Caco-2 (cell line): ENCODE measurements at regions not wholly inside any gene's neighbourhood (a gene's known extent, or its start where the extent isn't known, plus 50 kb on each side); places are given as distances from the start of the nearest gene placed in this dataset.

Source experiments
- BruUV-seq: library from RNA; stranded (reverse); fragments of 400-500 nt; replicated peaks from 2 replicates; lab custom pipeline; 2021; lab: Mats Ljungman, UMichigan
- CTCF ChIA-PET: fragments of 300-600 bp; sonication (Branson Sonifier 250); formaldehyde crosslinking; loops from one replicate; lab custom pipeline; 2022; ENCODE audit warnings: antibody characterized with exemption; lab: Charles Lee
- POLR2A ChIA-PET: fragments of 300-600 bp; sonication (Branson Sonifier 250); formaldehyde crosslinking; loops from one replicate; lab custom pipeline; 2022; ENCODE audit warnings: antibody characterized with exemption; lab: Charles Lee
- DNase-seq, 2 experiments: peaks; one replicate each; pipeline versions ENCODE4 v3.0.0 to v3.0.0-alpha.2; 2020 to 2022
- H3K27me3 ChIP-seq: replicated peaks from 2 replicates; pipeline ENCODE4 v1.6.0; 2011; ENCODE audit warnings: low read length; ENCODE audit not compliant: control insufficient read depth, insufficient read depth
- H3K36me3 ChIP-seq: 2 replicates; pipeline ENCODE4 v1.5.1; 2011; ENCODE audit warnings: low read length; ENCODE audit not compliant: control insufficient read depth, insufficient read depth
- H3K4me1 ChIP-seq: fragments of 250-450 bp; sonication (Bioruptor Pico); 2 replicates; pipeline ENCODE4 v1.5.1; 2020; ENCODE audit warnings: mild to moderate bottlenecking
- H3K4me3 ChIP-seq: 2 replicates; pipeline ENCODE4 v1.5.1; 2011; ENCODE audit warnings: low read depth, mild to moderate bottlenecking, control low read depth, low read length
- H3K9me3 ChIP-seq: fragments of 250-450 bp; sonication (Bioruptor Pico); 2 replicates; pipeline ENCODE4 v1.5.1; 2020; ENCODE audit warnings: mild to moderate bottlenecking, moderate library complexity
- H3K27ac Mint-ChIP-seq: one replicate; pipeline ENCODE4 v1.8.0; 2022; ENCODE audit warnings: mixed read lengths; ENCODE audit not compliant: unreplicated experiment
- H3K27me3 Mint-ChIP-seq: one replicate; pipeline ENCODE4 v1.8.0; 2022; ENCODE audit warnings: mixed read lengths; ENCODE audit not compliant: insufficient read depth, unreplicated experiment
- H3K36me3 Mint-ChIP-seq: one replicate; pipeline ENCODE4 v1.8.0; 2022; ENCODE audit warnings: mild to moderate bottlenecking, mixed read lengths; ENCODE audit not compliant: insufficient read depth, unreplicated experiment
- H3K4me1 Mint-ChIP-seq: one replicate; pipeline ENCODE4 v1.8.0; 2022; ENCODE audit warnings: low read depth, mixed read lengths; ENCODE audit not compliant: unreplicated experiment
- H3K4me3 Mint-ChIP-seq: one replicate; pipeline ENCODE4 v1.8.0; 2022; ENCODE audit warnings: mild to moderate bottlenecking, moderate library complexity, mixed read lengths; ENCODE audit not compliant: unreplicated experiment
- H3K9me3 Mint-ChIP-seq: one replicate; pipeline ENCODE4 v1.8.0; 2022; ENCODE audit warnings: mixed read lengths; ENCODE audit not compliant: unreplicated experiment
- intact Hi-C: fragments of 100-400 bp; cut with micrococcal nuclease; formaldehyde crosslinking; loops from one replicate; pipeline ENCODE4 v1.10.0; 2022; ENCODE audit not compliant: unreplicated experiment
- TF ChIP-seq, protein P1 (sequence below), 2 experiments: fragments of 200-600 bp in 1 of 2; IDR thresholded peaks; 1 replicate in 1 of 2; 2 replicates in 1 of 2; pipeline versions ENCODE4 v1.5.1 to v1.8.0; 2011 to 2022; ENCODE audit warnings: antibody characterized with exemption in 1 of 2, control low read depth in 1 of 2, inconsistent platforms in 1 of 2, low read depth in 1 of 2, low read length in 1 of 2, mild to moderate bottlenecking in 1 of 2, moderate library complexity in 1 of 2; ENCODE audit not compliant: insufficient read depth in 1 of 2, severe bottlenecking in 1 of 2, unreplicated experiment in 1 of 2

DNA sequence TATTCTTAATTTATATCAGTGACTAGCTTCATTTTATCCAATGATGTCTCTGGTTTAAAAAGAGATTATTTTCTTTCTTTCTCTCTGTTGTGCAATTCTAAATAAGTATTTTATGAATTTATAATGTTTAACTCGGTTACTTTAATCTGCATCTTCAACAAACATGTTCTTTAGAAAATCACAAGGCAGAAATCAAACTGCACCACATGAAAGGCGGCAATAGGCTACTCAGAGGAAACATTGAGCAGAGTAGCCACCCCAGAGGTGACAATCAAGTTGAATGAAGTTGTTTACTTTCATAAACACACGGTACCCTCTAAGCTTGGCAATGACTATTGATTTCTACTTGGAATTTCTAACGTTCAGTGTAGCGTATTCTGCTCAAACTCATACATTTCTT lies 677.8 kb upstream of the ROBO1 start:
- TF ChIP-seq, protein P1, sequence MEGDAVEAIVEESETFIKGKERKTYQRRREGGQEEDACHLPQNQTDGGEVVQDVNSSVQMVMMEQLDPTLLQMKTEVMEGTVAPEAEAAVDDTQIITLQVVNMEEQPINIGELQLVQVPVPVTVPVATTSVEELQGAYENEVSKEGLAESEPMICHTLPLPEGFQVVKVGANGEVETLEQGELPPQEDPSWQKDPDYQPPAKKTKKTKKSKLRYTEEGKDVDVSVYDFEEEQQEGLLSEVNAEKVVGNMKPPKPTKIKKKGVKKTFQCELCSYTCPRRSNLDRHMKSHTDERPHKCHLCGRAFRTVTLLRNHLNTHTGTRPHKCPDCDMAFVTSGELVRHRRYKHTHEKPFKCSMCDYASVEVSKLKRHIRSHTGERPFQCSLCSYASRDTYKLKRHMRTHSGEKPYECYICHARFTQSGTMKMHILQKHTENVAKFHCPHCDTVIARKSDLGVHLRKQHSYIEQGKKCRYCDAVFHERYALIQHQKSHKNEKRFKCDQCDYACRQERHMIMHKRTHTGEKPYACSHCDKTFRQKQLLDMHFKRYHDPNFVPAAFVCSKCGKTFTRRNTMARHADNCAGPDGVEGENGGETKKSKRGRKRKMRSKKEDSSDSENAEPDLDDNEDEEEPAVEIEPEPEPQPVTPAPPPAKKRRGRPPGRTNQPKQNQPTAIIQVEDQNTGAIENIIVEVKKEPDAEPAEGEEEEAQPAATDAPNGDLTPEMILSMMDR (IDR thresholded peaks at IDR 0.05; ENCODE audit: insufficient read depth in 1 of 2, low read depth in 1 of 2, low read length in 1 of 2, severe bottlenecking in 1 of 2, unreplicated experiment in 1 of 2) = no peak
- H3K36me3 ChIP-seq = no peaks in the 10 kb centered on the region
- ChIA-PET POLR2A (no interaction called here), CTCF (no interaction called here)
- H3K27ac Mint-ChIP-seq = no peak overlapping the region
- no peak for DNase-seq
- H3K27me3 ChIP-seq = no peaks in the 10 kb centered on the region
- H3K9me3 ChIP-seq = no peaks in the 10 kb centered on the region
- no peaks in the 10 kb centered on the region for H3K36me3 Mint-ChIP-seq
- no peaks in the 10 kb centered on the region for H3K27me3 Mint-ChIP-seq
- no TSS peak for BruUV-seq
- no peaks in the 10 kb centered on the region for H3K4me1 ChIP-seq
- intact Hi-C loops = no loop called here
- no peak overlapping the region for H3K4me3 ChIP-seq
- H3K9me3 Mint-ChIP-seq = no peaks in the 10 kb centered on the region
- no peak overlapping the region for H3K4me3 Mint-ChIP-seq
- H3K4me1 Mint-ChIP-seq = no peaks in the 10 kb centered on the region

DNA sequence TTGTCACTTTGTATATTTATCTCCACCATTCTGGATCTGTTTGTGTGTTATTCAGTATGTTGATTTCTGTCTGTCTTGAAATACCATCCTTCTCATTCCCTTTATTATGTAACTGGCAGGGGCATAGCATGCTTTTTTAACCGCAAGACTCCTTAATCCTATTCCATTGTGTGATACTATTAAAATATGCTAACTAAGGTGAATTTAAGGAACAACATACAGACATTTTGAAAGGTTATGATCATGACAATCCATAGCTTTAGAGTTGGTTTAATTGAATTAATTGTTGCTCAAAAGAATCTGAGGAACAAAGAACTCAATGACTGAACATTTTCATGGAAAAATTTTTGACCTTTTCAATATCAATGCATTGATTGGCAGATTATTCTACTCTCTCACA lies 677.3 kb upstream of the ROBO1 start:
- Histone ChIP-seq H3K4me1 (no peaks in the 10 kb centered on the region), H3K9me3 (no peaks in the 10 kb centered on the region), H3K36me3 (no peaks in the 10 kb centered on the region), H3K4me3 (no peak overlapping the region), H3K27me3 (no peaks in the 10 kb centered on the region)
- Mint-ChIP-seq H3K27ac (no peak overlapping the region), H3K27me3 (no peaks in the 10 kb centered on the region), H3K36me3 (no peaks in the 10 kb centered on the region), H3K9me3 (no peaks in the 10 kb centered on the region), H3K4me3 (no peak overlapping the region), H3K4me1 (no peaks in the 10 kb centered on the region)
- CTCF ChIA-PET = no interaction called here
- TF ChIP-seq, protein P1 (IDR thresholded peaks at IDR 0.05; ENCODE audit: insufficient read depth in 1 of 2, low read depth in 1 of 2, low read length in 1 of 2, severe bottlenecking in 1 of 2, unreplicated experiment in 1 of 2) = no peak
- BruUV-seq = no TSS peak
- intact Hi-C loops = no loop called here
- POLR2A ChIA-PET = no interaction called here
- DNase-seq = no peak

DNA sequence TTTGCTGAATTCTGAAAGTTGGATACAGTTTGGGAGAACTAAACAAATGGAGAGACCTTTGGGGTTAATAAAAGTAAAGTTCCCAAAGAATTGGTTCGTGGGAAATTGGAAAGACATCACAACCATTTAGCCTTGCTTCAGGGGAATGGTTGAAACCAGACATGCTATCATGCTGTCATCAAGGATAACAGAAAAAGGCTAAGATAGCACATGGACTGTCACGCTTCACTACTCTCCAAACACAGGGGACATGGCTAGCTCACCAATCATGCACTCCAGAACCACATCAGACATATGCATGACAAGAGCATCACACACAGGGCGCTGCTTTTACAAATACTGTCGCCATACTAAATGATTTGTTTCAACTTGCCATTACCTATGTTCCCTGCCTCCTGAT lies 671.7 kb upstream of the ROBO1 start:
- no peak for DNase-seq
- ChIA-PET CTCF (interaction anchor here (0.5 kb wide), 1 partner anchor 151 kb away, joined by 3 read pairs; no protein-coding TSS in a partner anchor), POLR2A (no interaction called here)
- intact Hi-C loops = no loop called here
- H3K27ac Mint-ChIP-seq = no peak overlapping the region
- no peaks in the 10 kb centered on the region for H3K4me1 Mint-ChIP-seq
- Histone ChIP-seq H3K9me3 (no peaks in the 10 kb centered on the region), H3K4me1 (no peaks in the 10 kb centered on the region), H3K4me3 (no peak overlapping the region), H3K27me3 (no peaks in the 10 kb centered on the region), H3K36me3 (no peaks in the 10 kb centered on the region)
- BruUV-seq = no TSS peak
- no peak overlapping the region for H3K4me3 Mint-ChIP-seq
- no peaks in the 10 kb centered on the region for H3K9me3 Mint-ChIP-seq
- no peaks in the 10 kb centered on the region for H3K36me3 Mint-ChIP-seq
- TF ChIP-seq, protein P1 (IDR thresholded peaks at IDR 0.05; ENCODE audit: insufficient read depth in 1 of 2, low read depth in 1 of 2, low read length in 1 of 2, severe bottlenecking in 1 of 2, unreplicated experiment in 1 of 2) = no peak
- H3K27me3 Mint-ChIP-seq = no peaks in the 10 kb centered on the region
